ENCODE measurements at regions not wholly inside any gene's neighbourhood (a gene's known extent, or its start where the extent isn't known, plus 50 kb on each side); places are given as distances from the start of the nearest gene placed in this dataset.

DNA sequence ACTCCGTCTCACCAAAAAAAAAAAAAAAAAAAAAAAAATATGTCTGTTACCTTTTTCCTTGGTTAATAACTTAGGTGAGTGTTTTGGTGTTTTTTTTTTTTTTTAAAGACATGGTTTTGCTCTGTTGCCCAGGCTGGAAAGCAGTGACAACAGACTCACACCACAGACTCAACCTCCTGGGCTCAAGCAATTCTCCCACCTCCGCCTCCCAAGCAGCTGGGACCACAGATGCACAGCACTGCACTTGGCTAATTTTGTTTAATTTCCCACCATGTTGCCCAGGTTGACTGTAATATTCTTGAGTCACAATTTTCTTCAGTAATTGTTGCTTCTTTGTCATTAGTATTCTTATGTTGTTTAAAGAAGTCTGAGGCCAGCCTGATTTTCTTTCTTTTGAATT lies 149.2 kb upstream of the SYT6 start:
- Histone ChIP-seq H3K4me1 (no peaks in the 10 kb centered on the region), H3K36me3 (no peaks in the 10 kb centered on the region), H3K4me3 (no peak overlapping the region), H3K27ac (no peak overlapping the region), H3K27me3 (peaks cover 0 to 14% (median 0%) of the 10 kb centered on the region in 9 donors), H3K9me3 (no peaks in the 10 kb centered on the region)
- TF ChIP-seq, protein P1, sequence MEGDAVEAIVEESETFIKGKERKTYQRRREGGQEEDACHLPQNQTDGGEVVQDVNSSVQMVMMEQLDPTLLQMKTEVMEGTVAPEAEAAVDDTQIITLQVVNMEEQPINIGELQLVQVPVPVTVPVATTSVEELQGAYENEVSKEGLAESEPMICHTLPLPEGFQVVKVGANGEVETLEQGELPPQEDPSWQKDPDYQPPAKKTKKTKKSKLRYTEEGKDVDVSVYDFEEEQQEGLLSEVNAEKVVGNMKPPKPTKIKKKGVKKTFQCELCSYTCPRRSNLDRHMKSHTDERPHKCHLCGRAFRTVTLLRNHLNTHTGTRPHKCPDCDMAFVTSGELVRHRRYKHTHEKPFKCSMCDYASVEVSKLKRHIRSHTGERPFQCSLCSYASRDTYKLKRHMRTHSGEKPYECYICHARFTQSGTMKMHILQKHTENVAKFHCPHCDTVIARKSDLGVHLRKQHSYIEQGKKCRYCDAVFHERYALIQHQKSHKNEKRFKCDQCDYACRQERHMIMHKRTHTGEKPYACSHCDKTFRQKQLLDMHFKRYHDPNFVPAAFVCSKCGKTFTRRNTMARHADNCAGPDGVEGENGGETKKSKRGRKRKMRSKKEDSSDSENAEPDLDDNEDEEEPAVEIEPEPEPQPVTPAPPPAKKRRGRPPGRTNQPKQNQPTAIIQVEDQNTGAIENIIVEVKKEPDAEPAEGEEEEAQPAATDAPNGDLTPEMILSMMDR (IDR thresholded peaks at IDR 0.05), result no peak
- TF ChIP-seq POLR2A (IDR thresholded peaks at IDR 0.05), result no peak
- ATAC-seq (no peak), DNase-seq (no peak)
- 86 to 94% (median 92%) methylated on average over 2 of the region's 2 CpGs for WGBS, 4 donors
- intact Hi-C loops (cut with DNase I), result no loop called here

DNA sequence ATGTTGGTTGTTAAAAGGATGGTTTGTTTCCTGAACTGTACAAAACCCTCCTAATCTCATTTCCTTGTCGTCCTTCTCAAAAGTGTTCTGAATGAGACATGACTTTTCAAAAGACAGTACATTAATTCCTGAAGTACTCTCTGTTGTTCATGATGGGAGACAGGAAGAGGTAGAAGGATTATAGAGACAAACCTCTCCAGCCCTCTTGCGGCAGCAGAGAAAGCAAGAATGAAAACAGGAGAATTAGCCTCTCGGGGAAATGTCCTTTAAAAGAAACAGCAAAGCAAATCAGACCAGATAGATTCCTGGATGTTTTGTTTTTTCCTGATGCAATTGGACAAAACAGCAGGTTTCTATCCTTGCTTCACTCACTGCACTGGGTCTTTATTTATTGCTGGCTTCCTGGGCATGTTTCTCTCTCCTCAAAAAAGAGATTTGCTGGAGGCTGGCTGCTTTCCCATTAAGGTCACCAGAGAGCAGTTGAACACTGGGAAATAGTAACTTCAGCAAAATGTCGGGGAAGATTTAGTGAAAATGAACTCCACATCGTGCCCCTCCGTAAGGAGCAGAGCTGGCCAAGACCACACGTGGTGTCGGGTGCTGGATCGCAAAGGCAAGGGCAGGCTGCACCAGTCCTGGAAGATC lies 145.8 kb upstream of the SYT6 start:
- 59 to 66% (median 60%) methylated on average over 9 of the region's 9 CpGs for WGBS, 4 donors
- Histone ChIP-seq H3K36me3 (no peaks in the 10 kb centered on the region), H3K27me3 (peaks cover 0 to 19% (median 0%) of the 10 kb centered on the region in 9 donors), H3K27ac (no peak overlapping the region), H3K9me3 (no peaks in the 10 kb centered on the region), H3K4me3 (no peak overlapping the region), H3K4me1 (no peaks in the 10 kb centered on the region)
- no peak for TF ChIP-seq POLR2A (IDR thresholded peaks at IDR 0.05)
- TF ChIP-seq, protein P1 (IDR thresholded peaks at IDR 0.05), result peak in 1 of 12 donors; percentile 4
- no peak for ATAC-seq
- intact Hi-C loops (cut with DNase I), result no loop called here
- DNase-seq, result no peak

DNA sequence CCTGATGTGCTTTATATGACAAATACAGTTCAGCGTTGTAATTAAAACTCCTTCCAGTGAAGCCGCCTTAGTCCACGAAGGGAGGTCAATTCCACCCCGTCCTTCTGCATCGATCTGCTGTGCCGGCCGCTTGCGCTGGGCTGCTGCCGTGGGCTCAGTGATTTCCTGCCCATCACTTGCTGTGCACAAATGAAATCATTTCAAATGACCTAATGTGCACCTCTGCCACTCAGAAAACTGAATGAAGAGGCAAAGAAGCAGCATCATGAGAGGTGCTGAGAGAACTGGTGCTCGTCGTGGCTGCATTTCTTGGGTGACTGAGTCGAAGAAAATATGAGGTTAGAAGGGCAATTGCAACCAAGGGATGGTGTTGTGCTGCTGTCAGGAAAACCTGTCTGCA lies 144.3 kb upstream of the SYT6 start:
- no peak for ATAC-seq
- intact Hi-C loops (cut with DNase I), result no loop called here
- TF ChIP-seq, protein P1 (IDR thresholded peaks at IDR 0.05), result no peak
- TF ChIP-seq POLR2A (IDR thresholded peaks at IDR 0.05), result no peak
- Histone ChIP-seq H3K9me3 (no peaks in the 10 kb centered on the region), H3K4me3 (no peak overlapping the region), H3K36me3 (no peaks in the 10 kb centered on the region), H3K4me1 (no peaks in the 10 kb centered on the region), H3K27ac (no peak overlapping the region), H3K27me3 (peaks cover 0 to 10% (median 0%) of the 10 kb centered on the region in 9 donors)
- DNase-seq, result no peak
- 87 to 89% (median 89%) methylated on average over 12 of the region's 12 CpGs for WGBS, 4 donors

DNA sequence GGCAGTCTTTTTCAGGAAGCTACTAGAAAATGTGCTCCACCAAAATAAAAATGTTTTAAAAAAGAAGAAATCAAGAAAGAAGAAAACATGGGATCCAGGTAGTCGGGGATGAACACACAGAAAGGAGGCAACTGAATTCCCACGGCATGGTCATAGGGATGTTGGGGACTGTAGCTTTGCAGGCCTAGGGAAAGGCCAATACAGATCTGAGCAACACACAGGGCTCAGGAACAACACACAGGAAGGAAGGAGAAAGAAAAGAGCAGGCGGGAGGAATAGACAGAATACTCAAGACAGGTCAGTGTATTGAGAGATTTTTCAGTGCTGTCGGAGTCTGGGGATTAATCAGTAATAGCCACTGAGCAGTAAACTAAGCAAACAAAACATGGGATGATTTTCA lies 142.7 kb upstream of the SYT6 start:
- Histone ChIP-seq H3K27me3 (peaks cover 0 to 10% (median 0%) of the 10 kb centered on the region in 9 donors), H3K4me3 (no peak overlapping the region), H3K36me3 (no peaks in the 10 kb centered on the region), H3K27ac (no peak overlapping the region), H3K9me3 (no peaks in the 10 kb centered on the region), H3K4me1 (no peaks in the 10 kb centered on the region)
- intact Hi-C loops (cut with DNase I), result no loop called here
- DNase-seq (no peak), ATAC-seq (no peak)
- 80 to 89% (median 85%) methylated on average over 4 of the region's 4 CpGs for WGBS, 4 donors
- no peak for TF ChIP-seq POLR2A (IDR thresholded peaks at IDR 0.05)
- TF ChIP-seq, protein P1 (IDR thresholded peaks at IDR 0.05), result no peak
